ENCODE measurements at regions not wholly inside any gene's neighbourhood (a gene's known extent, or its start where the extent isn't known, plus 50 kb on each side); places are given as distances from the start of the nearest gene placed in this dataset.

- WGBS, 2 donors: 65 to 69% methylated on average over 5 of the region's 5 CpGs
- no peak overlapping the region for H3K4me3 ChIP-seq (ENCODE audit: low read depth, poor library complexity, severe bottlenecking)
- no peak for DNase-seq (ENCODE audit: low spot score in 2 of 2)
- no peak for TF ChIP-seq CTCF (IDR thresholded peaks at IDR 0.05)
- TF ChIP-seq POLR2A (IDR thresholded peaks at IDR 0.05): no peak
- intact Hi-C loops (cut with DNase I; ENCODE audit: low total_unique reads): no loop called here
These were observed 138.8 kb upstream of the TAPT1 start for GRCh38 chr4:16365036-16365569.

GRCh38 chr4:16360694-16361262, 134.5 kb upstream of the TAPT1 start:
- 95 to 96% methylated on average over 36 of the region's 36 CpGs for WGBS, 2 donors
- no peak for TF ChIP-seq CTCF (IDR thresholded peaks at IDR 0.05)
- TF ChIP-seq POLR2A (IDR thresholded peaks at IDR 0.05): no peak
- intact Hi-C loops (cut with DNase I; ENCODE audit: low total_unique reads): no loop called here
- DNase-seq (ENCODE audit: low spot score in 2 of 2): no peak
- H3K4me3 ChIP-seq (ENCODE audit: low read depth, poor library complexity, severe bottlenecking): no peak overlapping the region

GRCh38 chr4:16353165-16353564, 126.9 kb upstream of the TAPT1 start:
- no peak for DNase-seq (ENCODE audit: low spot score in 2 of 2)
- H3K4me3 ChIP-seq (ENCODE audit: low read depth, poor library complexity, severe bottlenecking): no peak overlapping the region
- intact Hi-C loops (cut with DNase I; ENCODE audit: low total_unique reads): no loop called here
- 49 to 59% methylated on average over 5 of the region's 5 CpGs for WGBS, 2 donors
- TF ChIP-seq CTCF (IDR thresholded peaks at IDR 0.05) (no peak), POLR2A (IDR thresholded peaks at IDR 0.05) (no peak)

GRCh38 chr4:16351161-16351560, 124.9 kb upstream of the TAPT1 start:
- intact Hi-C loops (cut with DNase I; ENCODE audit: low total_unique reads): no loop called here
- TF ChIP-seq CTCF (IDR thresholded peaks at IDR 0.05) (no peak), POLR2A (IDR thresholded peaks at IDR 0.05) (no peak)
- H3K4me3 ChIP-seq (ENCODE audit: low read depth, poor library complexity, severe bottlenecking): no peak overlapping the region
- WGBS, 2 donors: 63 to 67% methylated on average over 8 of the region's 8 CpGs
- DNase-seq (ENCODE audit: low spot score in 2 of 2): no peak

GRCh38 chr4:16344853-16345252, 118.6 kb upstream of the TAPT1 start:
- no peak overlapping the region for H3K4me3 ChIP-seq (ENCODE audit: low read depth, poor library complexity, severe bottlenecking)
- TF ChIP-seq POLR2A (IDR thresholded peaks at IDR 0.05): no peak
- no peak for TF ChIP-seq CTCF (IDR thresholded peaks at IDR 0.05)
- intact Hi-C loops (cut with DNase I; ENCODE audit: low total_unique reads): no loop called here
- 64 to 68% methylated on average over 1 of the region's 1 CpG for WGBS, 2 donors
- DNase-seq (ENCODE audit: low spot score in 2 of 2): no peak

- TF ChIP-seq CTCF (IDR thresholded peaks at IDR 0.05): no peak
- no peak for TF ChIP-seq POLR2A (IDR thresholded peaks at IDR 0.05)
- no peak for DNase-seq (ENCODE audit: low spot score in 2 of 2)
- 59 to 69% methylated on average over 2 of the region's 2 CpGs for WGBS, 2 donors
- no peak overlapping the region for H3K4me3 ChIP-seq (ENCODE audit: low read depth, poor library complexity, severe bottlenecking)
- intact Hi-C loops (cut with DNase I; ENCODE audit: low total_unique reads): no loop called here
These were observed 111.7 kb upstream of the TAPT1 start for GRCh38 chr4:16337936-16338335.

Measured in lower leg skin (tissue), 4 donors.